ENCODE measurements at regions not wholly inside any gene's neighbourhood (a gene's known extent, or its start where the extent isn't known, plus 50 kb on each side); places are given as distances from the start of the nearest gene placed in this dataset.

GRCh38 chr2:82591718-82592117, 1867.4 kb downstream of the SUCLG1 start:
- DNase-seq (ENCODE audit: low read depth, low spot score), result no peak
- Histone ChIP-seq H3K36me3 (ENCODE audit: insufficient read depth, insufficient read length, low read length) (no peaks in the 10 kb centered on the region), H3K9ac (ENCODE audit: insufficient read length, low read depth) (no peak overlapping the region), H3K27me3 (ENCODE audit: insufficient read depth, insufficient read length) (no peaks in the 10 kb centered on the region), H3K4me3 (ENCODE audit: insufficient read length, low read depth) (no peak overlapping the region), H3K9me3 (ENCODE audit: insufficient read depth, low read length) (no peaks in the 10 kb centered on the region), H3K4me1 (ENCODE audit: insufficient read depth, insufficient read length) (no peaks in the 10 kb centered on the region)
- TF ChIP-seq YY1 (IDR thresholded peaks at IDR 0.05; ENCODE audit: insufficient read depth, insufficient read length) (no peak), ZNF274 (IDR thresholded peaks at IDR 0.05; ENCODE audit: low read depth, low read length) (no peak), SUZ12 (IDR thresholded peaks at IDR 0.05; ENCODE audit: extremely low read depth, insufficient read depth, insufficient read length) (no peak)

GRCh38 chr2:82576656-82577055, 1882.4 kb downstream of the SUCLG1 start:
- DNase-seq (ENCODE audit: low read depth, low spot score), result no peak
- Histone ChIP-seq H3K9me3 (ENCODE audit: insufficient read depth, low read length) (no peaks in the 10 kb centered on the region), H3K4me1 (ENCODE audit: insufficient read depth, insufficient read length) (no peaks in the 10 kb centered on the region), H3K4me3 (ENCODE audit: insufficient read length, low read depth) (no peak overlapping the region), H3K36me3 (ENCODE audit: insufficient read depth, insufficient read length, low read length) (no peaks in the 10 kb centered on the region), H3K27me3 (ENCODE audit: insufficient read depth, insufficient read length) (no peaks in the 10 kb centered on the region), H3K9ac (ENCODE audit: insufficient read length, low read depth) (no peak overlapping the region)
- no peak for TF ChIP-seq SUZ12 (IDR thresholded peaks at IDR 0.05; ENCODE audit: extremely low read depth, insufficient read depth, insufficient read length)
- TF ChIP-seq ZNF274 (IDR thresholded peaks at IDR 0.05; ENCODE audit: low read depth, low read length), result no peak
- no peak for TF ChIP-seq YY1 (IDR thresholded peaks at IDR 0.05; ENCODE audit: insufficient read depth, insufficient read length)

- Histone ChIP-seq H3K4me3 (ENCODE audit: insufficient read length, low read depth) (no peak overlapping the region), H3K36me3 (ENCODE audit: insufficient read depth, insufficient read length, low read length) (no peaks in the 10 kb centered on the region), H3K27me3 (ENCODE audit: insufficient read depth, insufficient read length) (no peaks in the 10 kb centered on the region), H3K9me3 (ENCODE audit: insufficient read depth, low read length) (no peaks in the 10 kb centered on the region), H3K4me1 (ENCODE audit: insufficient read depth, insufficient read length) (no peaks in the 10 kb centered on the region), H3K9ac (ENCODE audit: insufficient read length, low read depth) (no peak overlapping the region)
- TF ChIP-seq ZNF274 (IDR thresholded peaks at IDR 0.05; ENCODE audit: low read depth, low read length), result no peak
- TF ChIP-seq SUZ12 (IDR thresholded peaks at IDR 0.05; ENCODE audit: extremely low read depth, insufficient read depth, insufficient read length), result no peak
- TF ChIP-seq YY1 (IDR thresholded peaks at IDR 0.05; ENCODE audit: insufficient read depth, insufficient read length), result no peak
- no peak for DNase-seq (ENCODE audit: low read depth, low spot score)
These were observed 1919.8 kb downstream of the SUCLG1 start for GRCh38 chr2:82539280-82539621.

- Histone ChIP-seq H3K27me3 (ENCODE audit: insufficient read depth, insufficient read length) (no peaks in the 10 kb centered on the region), H3K9me3 (ENCODE audit: insufficient read depth, low read length) (no peaks in the 10 kb centered on the region), H3K9ac (ENCODE audit: insufficient read length, low read depth) (no peak overlapping the region), H3K36me3 (ENCODE audit: insufficient read depth, insufficient read length, low read length) (no peaks in the 10 kb centered on the region), H3K4me3 (ENCODE audit: insufficient read length, low read depth) (no peak overlapping the region), H3K4me1 (ENCODE audit: insufficient read depth, insufficient read length) (no peaks in the 10 kb centered on the region)
- TF ChIP-seq YY1 (IDR thresholded peaks at IDR 0.05; ENCODE audit: insufficient read depth, insufficient read length) (no peak), SUZ12 (IDR thresholded peaks at IDR 0.05; ENCODE audit: extremely low read depth, insufficient read depth, insufficient read length) (no peak), ZNF274 (IDR thresholded peaks at IDR 0.05; ENCODE audit: low read depth, low read length) (no peak)
- DNase-seq (ENCODE audit: low read depth, low spot score), result no peak
These were observed 1920.3 kb downstream of the SUCLG1 start for GRCh38 chr2:82538590-82539279.

GRCh38 chr2:82528288-82528687, 1930.8 kb downstream of the SUCLG1 start:
- Histone ChIP-seq H3K4me1 (ENCODE audit: insufficient read depth, insufficient read length) (no peaks in the 10 kb centered on the region), H3K27me3 (ENCODE audit: insufficient read depth, insufficient read length) (no peaks in the 10 kb centered on the region), H3K9ac (ENCODE audit: insufficient read length, low read depth) (no peak overlapping the region), H3K4me3 (ENCODE audit: insufficient read length, low read depth) (no peak overlapping the region), H3K9me3 (ENCODE audit: insufficient read depth, low read length) (no peaks in the 10 kb centered on the region), H3K36me3 (ENCODE audit: insufficient read depth, insufficient read length, low read length) (no peaks in the 10 kb centered on the region)
- no peak for DNase-seq (ENCODE audit: low read depth, low spot score)
- no peak for TF ChIP-seq ZNF274 (IDR thresholded peaks at IDR 0.05; ENCODE audit: low read depth, low read length)
- TF ChIP-seq YY1 (IDR thresholded peaks at IDR 0.05; ENCODE audit: insufficient read depth, insufficient read length), result no peak
- TF ChIP-seq SUZ12 (IDR thresholded peaks at IDR 0.05; ENCODE audit: extremely low read depth, insufficient read depth, insufficient read length), result no peak

- Histone ChIP-seq H3K9ac (ENCODE audit: insufficient read length, low read depth) (no peak overlapping the region), H3K4me1 (ENCODE audit: insufficient read depth, insufficient read length) (no peaks in the 10 kb centered on the region), H3K9me3 (ENCODE audit: insufficient read depth, low read length) (no peaks in the 10 kb centered on the region), H3K27me3 (ENCODE audit: insufficient read depth, insufficient read length) (no peaks in the 10 kb centered on the region), H3K36me3 (ENCODE audit: insufficient read depth, insufficient read length, low read length) (no peaks in the 10 kb centered on the region), H3K4me3 (ENCODE audit: insufficient read length, low read depth) (no peak overlapping the region)
- no peak for DNase-seq (ENCODE audit: low read depth, low spot score)
- TF ChIP-seq SUZ12 (IDR thresholded peaks at IDR 0.05; ENCODE audit: extremely low read depth, insufficient read depth, insufficient read length) (no peak), YY1 (IDR thresholded peaks at IDR 0.05; ENCODE audit: insufficient read depth, insufficient read length) (no peak), ZNF274 (IDR thresholded peaks at IDR 0.05; ENCODE audit: low read depth, low read length) (no peak)
These were observed 1932.0 kb downstream of the SUCLG1 start for GRCh38 chr2:82527124-82527523.

- Histone ChIP-seq H3K4me1 (ENCODE audit: insufficient read depth, insufficient read length) (no peaks in the 10 kb centered on the region), H3K27me3 (ENCODE audit: insufficient read depth, insufficient read length) (no peaks in the 10 kb centered on the region), H3K4me3 (ENCODE audit: insufficient read length, low read depth) (no peak overlapping the region), H3K9ac (ENCODE audit: insufficient read length, low read depth) (no peak overlapping the region), H3K36me3 (ENCODE audit: insufficient read depth, insufficient read length, low read length) (no peaks in the 10 kb centered on the region), H3K9me3 (ENCODE audit: insufficient read depth, low read length) (no peaks in the 10 kb centered on the region)
- DNase-seq (ENCODE audit: low read depth, low spot score), result no peak
- TF ChIP-seq YY1 (IDR thresholded peaks at IDR 0.05; ENCODE audit: insufficient read depth, insufficient read length) (no peak), ZNF274 (IDR thresholded peaks at IDR 0.05; ENCODE audit: low read depth, low read length) (no peak), SUZ12 (IDR thresholded peaks at IDR 0.05; ENCODE audit: extremely low read depth, insufficient read depth, insufficient read length) (no peak)
These were observed 1932.8 kb downstream of the SUCLG1 start for GRCh38 chr2:82526277-82526676.

All from NT2/D1 (cell line).